ENCODE measurements at regions not wholly inside any gene's neighbourhood (a gene's known extent, or its start where the extent isn't known, plus 50 kb on each side); places are given as distances from the start of the nearest gene placed in this dataset.
"Not testable (repeated sequence)": the region's sequence is repeated elsewhere in the genome, so short reads cannot be mapped to it uniquely, and the experiment has no call there.

DNA sequence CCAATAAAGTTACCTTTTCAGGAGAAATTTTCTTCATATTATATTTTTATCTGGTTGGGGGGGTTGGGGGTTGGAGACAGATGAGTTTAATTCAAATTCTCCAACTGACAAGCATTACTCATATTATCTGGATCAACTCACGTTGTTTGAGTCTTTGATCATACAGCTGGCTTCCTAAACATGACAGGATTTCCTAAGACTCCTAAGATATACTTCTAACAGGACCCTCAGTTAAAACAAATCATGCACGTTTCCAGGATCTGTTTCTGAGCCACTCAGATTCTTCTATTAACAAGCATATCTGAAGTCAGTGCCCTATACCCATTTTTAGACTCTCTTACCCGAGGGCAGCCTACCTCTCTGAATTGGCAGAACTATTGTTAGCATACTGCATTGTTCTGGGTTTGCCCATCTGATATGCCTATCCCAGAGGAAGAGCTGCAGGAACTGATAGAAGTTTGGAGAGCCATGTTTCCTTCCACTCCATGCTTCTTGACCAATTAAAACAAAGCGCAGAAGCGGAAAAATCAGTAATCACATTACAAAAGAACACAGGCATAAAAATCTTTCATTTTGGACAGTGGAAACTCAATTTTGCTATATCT lies 653.9 kb downstream of the LTN1 start:
- no peak for DNase-seq

DNA sequence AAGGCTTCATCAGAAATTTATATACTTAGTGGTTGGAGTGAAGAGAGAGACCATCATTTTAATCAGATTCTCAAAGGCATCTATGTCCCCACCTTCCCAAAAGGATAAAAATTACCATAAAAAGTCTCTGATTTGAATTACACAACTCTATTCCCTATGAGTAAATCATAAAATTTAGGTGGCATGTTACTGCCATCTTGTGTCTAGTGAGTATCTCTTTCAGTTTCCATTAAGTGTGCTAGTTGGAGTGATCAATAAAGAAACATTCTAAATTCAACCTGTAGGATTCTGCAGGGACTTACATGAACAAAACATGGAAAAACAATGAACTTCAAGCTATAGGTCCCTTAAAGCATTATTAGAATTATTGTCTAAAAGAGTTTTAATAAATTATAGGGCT lies 655.4 kb downstream of the LTN1 start:
- peak; percentile 49 for DNase-seq

DNA sequence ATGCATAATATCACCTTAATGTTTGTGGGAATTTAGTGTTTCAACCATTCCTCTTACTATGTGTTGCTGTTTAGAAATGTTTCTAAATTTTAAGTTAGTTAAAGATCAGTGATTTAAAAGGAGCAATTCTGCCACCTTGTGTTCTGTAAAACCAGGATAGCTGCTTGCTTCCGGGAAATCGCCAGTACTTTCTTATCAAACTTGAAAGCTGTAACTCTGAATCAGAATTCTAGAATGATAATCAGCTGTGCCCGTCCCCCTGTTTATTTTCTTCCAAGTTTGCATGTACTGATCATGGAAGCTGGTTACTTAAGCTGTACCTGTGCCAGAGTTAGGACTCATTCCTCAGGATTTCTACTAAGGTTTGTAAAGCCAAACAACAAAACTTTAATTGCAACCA lies 656.4 kb downstream of the LTN1 start:
- DNase-seq, result peak; percentile 83

DNA sequence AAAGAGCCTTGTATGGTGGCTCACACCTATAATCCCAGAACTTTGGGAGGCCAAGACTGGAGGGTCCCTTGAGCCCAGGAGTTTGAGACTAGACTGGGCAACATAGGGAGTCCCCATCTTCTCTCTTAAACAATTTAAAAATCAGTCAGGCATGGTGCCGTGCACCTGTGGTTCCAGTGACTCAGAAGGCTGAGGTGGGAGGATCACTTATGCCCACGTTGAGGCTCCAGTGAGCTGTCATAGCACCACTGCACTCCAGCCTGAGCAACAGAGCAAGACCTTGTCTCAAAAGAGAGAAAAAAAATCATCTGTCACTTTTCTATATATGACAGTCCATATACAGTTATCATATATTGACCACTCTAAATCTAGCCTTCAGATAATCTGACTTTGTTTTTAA lies 658.3 kb downstream of the LTN1 start:
- no peak for DNase-seq

DNA sequence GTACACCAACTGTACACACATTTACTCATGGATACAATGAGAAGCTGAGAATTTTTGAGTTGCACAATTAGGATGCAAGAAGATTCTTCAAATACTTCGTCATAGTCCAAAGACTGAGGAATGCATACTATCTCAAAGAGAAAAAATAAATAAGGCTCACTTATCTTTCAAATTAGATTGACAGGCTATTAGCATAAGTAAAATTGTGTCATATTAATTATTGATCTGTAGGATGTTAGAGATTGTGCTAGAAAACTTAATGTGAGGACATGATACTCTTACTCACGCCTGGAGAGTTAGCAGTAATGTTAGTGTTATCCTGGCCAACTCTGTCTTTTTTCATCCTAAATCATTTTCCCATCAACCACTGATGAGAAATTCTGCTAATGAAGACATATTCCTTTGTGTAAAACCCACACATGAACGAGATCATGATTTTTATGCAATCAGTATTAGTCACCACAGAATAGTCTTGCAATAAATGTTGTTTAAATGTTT lies 659.0 kb downstream of the LTN1 start:
- DNase-seq, result no peak

DNA sequence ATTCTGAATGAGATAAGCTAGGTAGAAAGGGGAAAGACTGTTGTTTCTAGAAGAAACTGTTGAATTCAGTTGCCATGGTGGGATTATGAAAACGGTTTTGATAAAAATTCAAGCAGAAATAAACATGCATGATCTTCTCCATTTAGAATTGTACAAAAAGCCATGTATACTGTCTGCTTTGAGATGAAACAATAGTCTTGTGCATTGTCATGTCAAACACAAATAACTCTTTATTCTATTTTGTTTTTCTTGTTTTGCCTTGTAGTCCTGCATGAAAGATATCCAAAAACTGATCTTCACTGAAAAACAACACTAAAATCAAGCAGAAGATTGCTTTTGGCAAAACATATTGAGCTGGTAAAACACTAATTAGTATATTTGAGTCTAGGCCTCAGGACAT lies 659.9 kb downstream of the LTN1 start:
- DNase-seq, result no peak

DNA sequence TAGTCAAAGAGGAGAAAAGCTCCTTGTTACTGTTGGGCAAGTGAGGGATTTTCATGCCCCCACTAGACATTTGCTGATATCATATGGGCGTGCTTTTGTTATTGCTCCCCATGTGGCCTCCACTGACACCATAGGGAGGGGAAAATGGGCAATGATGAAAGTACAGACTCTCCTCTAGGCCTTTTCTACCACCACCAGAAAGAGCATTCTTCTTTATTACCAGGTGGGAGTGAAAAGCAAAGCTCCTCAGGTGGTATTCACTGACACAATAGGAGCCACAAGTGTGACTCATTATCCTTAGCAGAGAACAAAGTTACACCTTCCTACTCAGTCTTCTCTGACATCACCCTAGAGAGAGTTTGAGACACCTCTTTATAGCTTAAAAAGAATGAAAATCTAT lies 667.1 kb downstream of the LTN1 start:
- DNase-seq, result no peak

DNA sequence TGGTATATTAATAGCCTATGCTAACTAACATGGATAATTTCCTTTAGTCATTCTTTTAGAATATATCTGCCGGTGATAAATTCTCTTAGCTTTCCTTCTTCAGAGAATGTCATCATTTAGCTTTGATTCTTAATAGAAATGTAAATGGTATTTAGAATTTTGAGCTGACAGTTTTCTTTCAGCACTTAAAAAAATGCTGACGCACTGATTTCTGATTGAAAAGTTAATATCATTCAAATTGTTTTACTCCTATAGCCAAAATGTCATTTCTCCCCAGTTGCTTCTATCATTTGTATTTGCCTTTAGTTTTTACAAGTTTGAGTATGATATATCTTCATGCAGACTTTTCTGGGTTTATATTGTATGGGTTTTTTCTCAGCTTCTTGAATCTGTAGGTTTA lies 668.0 kb downstream of the LTN1 start:
- DNase-seq, result no peak

DNA sequence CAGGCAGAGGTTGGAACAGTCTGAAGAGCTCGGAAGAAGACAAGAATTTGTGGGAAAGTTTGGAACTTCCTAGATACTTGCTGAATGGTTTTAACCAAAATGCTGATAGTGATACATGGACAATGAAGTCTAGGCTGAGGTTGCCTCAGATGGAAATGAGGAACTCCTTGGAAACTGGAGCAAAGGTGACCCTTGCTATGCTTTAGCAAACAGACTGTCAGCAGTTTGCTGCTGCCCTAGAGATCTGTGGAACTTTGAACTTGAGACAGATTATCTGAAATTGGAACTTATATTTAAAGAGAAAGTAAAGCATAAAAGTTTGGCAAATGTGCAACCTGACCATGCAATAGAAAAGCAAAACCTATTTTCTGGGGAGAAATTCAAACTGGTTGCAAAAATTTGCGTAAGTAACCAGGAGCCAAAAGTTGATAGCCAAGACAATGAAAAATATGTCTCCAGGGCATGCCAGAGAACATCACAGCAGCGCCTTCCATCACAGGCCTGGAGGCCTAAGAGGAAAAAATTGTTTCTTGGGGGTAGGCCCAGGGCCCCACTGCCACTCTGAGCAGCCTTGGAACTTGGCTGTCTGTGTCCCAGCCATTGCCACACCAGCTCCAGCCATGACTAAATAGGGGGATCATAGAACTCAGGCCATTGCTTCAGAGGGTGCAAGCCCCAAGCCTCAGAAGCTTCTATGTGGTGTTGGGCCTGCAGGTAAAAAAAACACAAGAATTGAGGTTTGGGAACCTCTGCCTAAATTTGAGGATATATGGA lies 675.3 kb downstream of the LTN1 start:
- DNase-seq, result no peak

DNA sequence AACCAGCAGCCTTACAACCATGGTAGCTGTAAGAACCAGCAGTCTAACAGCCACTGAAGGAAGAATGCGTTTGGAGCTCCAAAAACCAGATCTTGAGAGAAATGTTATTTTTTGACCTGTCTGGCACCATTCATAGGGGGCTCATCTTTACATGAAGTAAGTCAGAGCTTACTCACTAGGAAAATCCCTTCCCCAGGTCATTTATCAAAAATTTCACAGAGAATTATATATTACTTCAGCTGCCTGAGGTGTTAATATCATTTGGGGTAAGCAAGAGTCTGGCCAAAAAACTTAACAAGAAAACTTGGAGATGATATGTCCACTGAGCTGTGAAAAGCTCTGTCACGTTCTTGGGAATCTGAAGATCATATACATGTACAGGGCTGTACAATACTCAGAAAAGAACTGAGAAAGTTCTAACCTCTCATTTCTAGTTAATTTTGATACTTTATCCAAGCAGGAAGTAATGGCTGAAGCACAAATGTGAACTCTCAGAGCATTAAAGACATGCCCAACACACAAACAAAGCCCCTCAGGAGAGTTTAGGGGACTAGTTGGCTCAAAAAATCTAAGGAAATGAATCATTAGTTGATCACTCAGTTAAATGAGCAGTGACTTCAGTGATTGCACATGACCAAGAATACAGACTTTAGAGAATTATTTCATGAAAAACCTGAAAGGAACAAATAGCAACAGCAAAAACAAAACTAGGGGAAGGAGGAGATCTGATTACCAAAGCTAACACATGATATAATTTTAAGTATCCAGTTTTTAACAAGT lies 681.1 kb downstream of the LTN1 start:
- no peak for DNase-seq

DNA sequence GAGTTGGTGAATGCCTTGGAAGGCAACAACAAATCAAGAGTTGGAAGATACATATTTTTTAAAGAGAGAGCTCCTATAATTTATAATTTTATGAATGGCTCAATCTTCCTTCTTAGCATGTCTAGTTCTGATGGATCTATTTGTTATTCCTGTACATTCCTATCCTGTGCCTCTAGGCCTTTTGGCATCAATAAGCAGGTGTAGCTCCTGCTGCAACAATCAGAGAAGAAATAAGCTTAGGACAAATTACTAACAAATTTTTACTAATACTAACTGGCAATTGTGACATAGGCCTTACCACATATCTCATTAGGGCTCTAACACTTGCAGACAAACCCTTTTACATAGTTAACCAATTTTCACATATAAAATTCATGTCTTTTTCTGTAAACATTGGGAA lies 682.0 kb downstream of the LTN1 start:
- DNase-seq, result no peak

DNA sequence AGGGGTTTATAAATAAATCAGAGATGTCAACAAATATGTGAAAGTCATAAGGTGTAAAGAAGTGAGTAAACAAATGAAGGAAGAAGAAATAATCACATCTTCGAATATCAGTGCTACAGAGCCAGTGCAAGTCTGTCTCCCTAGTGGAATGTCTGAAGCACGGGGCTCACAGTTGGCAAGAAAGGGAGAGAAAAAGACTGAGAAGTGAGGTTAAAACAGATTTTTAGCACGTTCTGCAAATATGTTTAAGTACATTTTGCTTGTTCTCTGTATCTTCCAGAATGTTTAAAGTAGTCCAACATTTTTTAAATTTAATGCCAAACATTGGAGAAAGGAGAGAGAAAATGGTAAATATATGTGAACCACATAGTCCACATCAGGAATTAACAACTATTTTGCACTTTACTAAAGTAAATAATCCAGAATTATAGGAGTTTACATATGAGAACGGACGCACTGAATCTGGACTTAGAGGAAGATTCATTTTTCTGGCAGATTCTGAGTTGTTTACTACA lies 682.4 kb downstream of the LTN1 start:
- no peak for DNase-seq

DNA sequence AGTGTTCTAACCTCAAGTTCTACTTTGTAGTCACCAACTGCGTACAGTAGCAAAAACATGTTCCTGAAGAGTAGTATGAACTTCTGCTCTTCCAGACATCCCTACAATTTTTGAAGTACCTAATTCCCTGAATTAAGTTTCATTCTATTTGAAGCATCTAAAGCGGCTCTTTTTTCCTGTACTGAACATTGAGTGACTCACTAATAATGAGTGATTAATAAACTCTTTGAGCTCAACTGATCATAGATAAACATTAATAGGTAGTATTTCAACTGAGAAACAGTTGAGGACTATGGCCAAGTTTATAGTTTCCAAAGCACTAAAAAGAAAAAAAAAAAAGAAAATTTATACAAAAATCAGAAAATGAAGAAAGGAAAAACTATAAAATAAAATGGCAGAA lies 683.1 kb downstream of the LTN1 start:
- no peak for DNase-seq

DNA sequence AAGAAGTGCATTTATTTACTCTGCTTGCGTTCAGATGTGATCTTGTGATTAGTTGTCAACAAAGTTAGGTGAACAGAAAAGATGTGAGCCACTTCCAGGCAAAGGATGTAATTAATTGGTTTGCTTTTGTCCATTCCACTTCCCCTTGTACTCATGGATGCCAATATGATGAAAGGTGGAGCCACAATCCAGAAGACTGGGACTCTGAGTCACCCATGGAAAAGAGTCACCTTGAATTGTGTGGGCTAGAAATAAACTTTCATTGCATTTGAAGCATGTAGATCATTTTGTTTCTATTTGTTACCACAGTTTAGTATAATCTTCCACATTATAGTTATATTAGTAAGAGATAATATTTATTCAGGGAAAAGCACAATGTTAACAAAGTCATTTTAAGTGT lies 684.2 kb downstream of the LTN1 start:
- DNase-seq, result no peak

DNA sequence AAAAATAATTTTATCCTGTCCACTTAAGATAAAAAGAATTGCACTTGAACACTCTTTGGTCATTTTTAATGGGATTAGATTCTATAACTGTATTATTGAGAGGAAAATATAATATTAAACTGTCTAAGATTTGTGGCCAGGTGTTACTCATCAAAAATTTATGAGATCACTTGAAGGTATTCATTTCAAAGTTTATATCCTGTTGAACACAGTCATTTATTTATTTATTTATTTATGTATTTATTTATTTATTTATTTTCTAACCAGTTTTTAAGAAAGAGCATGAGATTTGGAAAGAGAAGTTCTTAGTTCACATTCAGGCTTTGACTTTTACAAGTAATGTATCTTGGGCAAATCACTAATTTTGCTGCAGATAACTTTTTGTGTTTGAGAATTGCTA lies 692.7 kb downstream of the LTN1 start:
- DNase-seq, result no peak

DNA sequence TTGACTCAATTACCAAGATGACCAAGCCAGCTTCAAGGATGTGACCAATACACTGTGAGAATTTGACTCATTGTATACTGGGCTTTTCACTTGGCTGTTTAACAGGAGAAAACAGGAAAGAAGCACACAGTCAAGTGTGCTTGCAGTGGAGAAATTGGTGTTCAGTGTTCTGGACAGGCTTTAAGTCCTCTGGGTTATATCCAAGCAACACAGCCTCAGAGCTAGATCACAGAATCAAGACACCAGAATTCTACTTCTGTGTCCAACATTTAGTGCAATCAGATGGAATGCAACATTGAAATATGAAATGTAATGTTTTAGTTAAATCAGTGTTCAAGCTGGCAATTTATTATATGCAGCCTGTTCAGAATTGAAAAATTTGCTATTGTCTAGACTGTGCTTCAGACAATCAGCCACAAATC lies 694.4 kb downstream of the LTN1 start:
- no peak for DNase-seq

DNA sequence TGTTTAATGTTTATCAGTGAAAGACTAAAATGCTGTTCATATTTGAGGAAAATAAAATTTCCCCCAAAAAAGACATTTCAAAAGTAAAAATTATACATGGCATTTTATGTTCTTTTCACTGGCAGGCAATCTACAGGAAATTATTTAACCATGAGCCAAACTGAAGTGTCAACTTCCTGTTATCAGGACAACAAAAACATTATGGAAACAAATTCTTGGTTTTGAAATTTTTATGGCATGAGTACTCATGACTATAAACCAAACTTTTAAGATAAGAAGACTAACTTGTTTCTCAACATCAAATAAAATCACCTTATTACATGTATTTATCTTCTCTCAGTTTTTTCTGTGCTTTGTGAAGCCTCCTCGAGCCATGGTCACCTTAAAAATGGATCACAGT lies 698.6 kb downstream of the LTN1 start:
- DNase-seq, result no peak

DNA sequence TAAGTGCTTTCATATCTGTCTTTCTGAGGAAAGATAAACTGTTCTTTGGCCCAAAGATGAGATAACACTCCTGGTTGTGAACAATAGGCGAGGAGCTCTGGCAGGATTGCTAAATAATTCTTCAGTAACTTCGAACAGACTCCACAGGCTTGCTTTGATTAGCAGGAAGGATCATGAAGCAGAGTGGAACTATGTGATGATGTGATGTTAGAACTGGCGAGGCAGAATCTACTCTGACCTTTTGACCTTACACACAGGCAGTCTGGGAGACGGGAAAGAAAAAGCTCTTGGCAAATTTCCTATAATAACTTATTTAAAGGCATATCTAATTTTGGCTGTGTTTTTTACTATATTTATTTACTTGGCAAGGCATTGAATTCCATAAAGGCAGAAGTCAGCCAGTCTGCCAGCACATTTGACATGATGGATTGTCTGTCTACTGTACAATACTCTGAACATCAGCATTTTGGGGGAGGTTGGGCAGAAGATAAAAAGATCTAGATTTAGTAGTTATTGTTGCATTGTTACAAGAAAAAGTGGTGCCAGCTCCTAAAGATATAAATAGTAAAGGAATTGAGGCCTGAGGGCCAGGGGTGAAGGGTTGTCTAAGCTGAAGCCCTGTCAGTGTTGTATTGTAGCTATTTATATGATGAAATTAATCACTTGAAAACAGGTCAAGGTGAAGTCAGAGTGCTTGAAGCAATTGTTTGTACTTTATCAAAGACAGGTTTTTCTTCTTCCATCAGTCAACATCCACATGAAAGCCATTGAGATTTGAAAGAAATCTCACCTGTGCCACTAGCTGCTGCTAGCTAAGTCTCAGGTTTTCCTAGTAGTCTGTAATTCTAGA lies 708.8 kb downstream of the LTN1 start:
- DNase-seq, result peak; percentile 97

DNA sequence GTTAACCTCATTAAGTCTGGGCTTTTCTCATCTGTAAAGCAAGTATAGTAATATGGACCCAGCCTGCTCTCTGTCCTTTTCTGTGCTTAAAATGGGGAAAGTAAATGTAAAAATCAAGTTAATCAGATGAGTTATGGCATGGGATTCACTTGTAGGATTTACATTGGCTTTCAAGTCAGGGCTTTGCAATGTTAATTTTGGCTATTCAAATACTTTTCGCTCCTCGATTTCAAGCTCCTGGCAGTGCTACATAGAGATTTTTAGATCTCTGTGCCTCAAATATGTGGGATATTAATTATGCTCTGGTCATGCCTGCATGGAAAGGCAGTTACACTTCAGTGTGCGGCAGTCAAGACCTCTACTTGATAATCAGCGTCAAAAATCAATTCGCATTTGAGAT lies 709.8 kb downstream of the LTN1 start:
- no peak for DNase-seq

DNA sequence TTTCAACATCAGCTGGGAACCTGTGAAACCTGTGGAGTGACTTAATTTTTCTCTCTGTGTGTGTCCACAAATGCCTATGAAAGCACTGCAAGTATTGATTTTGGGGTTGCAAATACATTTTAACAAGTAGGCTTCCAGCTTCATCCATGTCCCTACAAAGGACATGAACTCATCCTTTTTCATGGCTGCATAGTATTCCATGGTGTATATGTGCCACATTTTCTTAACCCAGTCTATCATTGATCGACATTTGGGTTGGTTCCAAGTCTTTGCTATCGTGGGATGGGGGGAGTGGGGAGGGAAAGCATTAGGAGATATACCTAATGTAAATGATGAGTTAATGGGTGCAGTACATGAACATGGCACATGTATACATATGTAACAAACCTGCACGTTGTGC lies 711.3 kb downstream of the LTN1 start:
- DNase-seq, result not testable (repeated sequence)

DNA sequence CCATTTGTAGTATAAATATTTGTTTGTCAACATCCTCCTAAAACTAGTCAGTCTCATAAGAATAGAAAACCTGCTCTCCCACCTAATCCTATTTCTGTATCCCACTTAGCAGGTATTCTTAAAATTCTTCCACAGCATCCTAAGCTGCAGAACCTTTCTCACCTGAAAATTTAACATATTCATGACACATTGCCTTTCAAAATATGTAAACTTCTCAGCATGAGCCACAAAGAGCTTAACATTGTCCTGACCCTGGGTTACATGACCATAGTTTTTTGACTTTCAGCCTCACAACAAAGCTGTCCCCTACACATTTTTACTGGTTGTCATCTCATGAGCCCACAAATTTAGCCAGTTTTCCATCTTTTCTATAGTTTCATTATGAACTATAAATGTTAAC lies 712.1 kb downstream of the LTN1 start:
- DNase-seq, result no peak

DNA sequence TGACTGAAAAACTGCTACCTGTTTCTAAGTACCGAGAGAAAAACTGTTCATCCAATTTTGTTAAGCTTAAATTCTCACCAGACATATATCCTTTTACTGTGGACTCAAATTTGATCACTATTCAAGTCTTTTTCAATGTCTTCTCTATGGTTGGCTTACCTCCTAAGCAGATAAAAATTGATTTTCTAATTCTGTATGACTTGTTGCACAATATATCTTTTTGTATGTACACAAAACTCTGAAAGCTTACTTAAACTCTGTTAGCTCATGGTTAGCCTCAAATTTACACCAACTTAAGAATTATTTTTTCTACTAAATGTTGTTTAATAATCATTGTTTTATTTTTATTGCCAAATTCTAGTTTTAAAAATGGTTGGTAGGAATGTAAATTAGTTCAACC lies 715.4 kb downstream of the LTN1 start:
- no peak for DNase-seq
